Ishikawa (cell line): ENCODE measurements at regions not wholly inside any gene's neighbourhood (a gene's known extent, or its start where the extent isn't known, plus 50 kb on each side); places are given as distances from the start of the nearest gene placed in this dataset.

Experiments used
- CEBPB ChIP-seq: IDR thresholded peaks from 2 replicates; pipeline ENCODE4 v1.6.1; 2012
- CREB1 ChIP-seq: IDR thresholded peaks from 2 replicates; pipeline ENCODE4 v1.6.1; 2012; ENCODE audit warnings: low read depth
- EGR1 ChIP-seq: IDR thresholded peaks from 2 replicates; pipeline ENCODE4 v1.6.1; 2012
- EP300 ChIP-seq: IDR thresholded peaks from 2 replicates; pipeline ENCODE4 v1.6.1; 2012; ENCODE audit warnings: borderline replicate concordance
- FOXM1 ChIP-seq: IDR thresholded peaks from 2 replicates; pipeline ENCODE4 v1.6.1; 2012; ENCODE audit warnings: low read depth, borderline replicate concordance
- NFIC ChIP-seq: IDR thresholded peaks from 2 replicates; pipeline ENCODE4 v1.6.1; 2012
- RAD21 ChIP-seq: IDR thresholded peaks from 2 replicates; pipeline ENCODE4 v1.6.1; 2012; ENCODE audit warnings: low read depth
- TAF1 ChIP-seq: IDR thresholded peaks from 2 replicates; pipeline ENCODE4 v1.6.1; 2012; ENCODE audit warnings: low read depth, mild to moderate bottlenecking
- TCF12 ChIP-seq: IDR thresholded peaks from 2 replicates; pipeline ENCODE4 v1.6.1; 2012; ENCODE audit warnings: low read depth
- TEAD4 ChIP-seq: IDR thresholded peaks from 2 replicates; pipeline ENCODE4 v1.6.1; 2012
- YY1 ChIP-seq: IDR thresholded peaks from 2 replicates; pipeline ENCODE4 v1.6.1; 2012; ENCODE audit warnings: low read depth
- ZBTB7A ChIP-seq: IDR thresholded peaks from 2 replicates; pipeline ENCODE4 v1.6.1; 2012; ENCODE audit warnings: low read depth
- TF ChIP-seq, protein P1 (sequence below): IDR thresholded peaks from 2 replicates; pipeline ENCODE4 v1.6.1; 2012; ENCODE audit warnings: low read depth, mild to moderate bottlenecking
- TF ChIP-seq, protein P2 (sequence below): IDR thresholded peaks from 2 replicates; pipeline ENCODE4 v1.6.1; 2012

DNA sequence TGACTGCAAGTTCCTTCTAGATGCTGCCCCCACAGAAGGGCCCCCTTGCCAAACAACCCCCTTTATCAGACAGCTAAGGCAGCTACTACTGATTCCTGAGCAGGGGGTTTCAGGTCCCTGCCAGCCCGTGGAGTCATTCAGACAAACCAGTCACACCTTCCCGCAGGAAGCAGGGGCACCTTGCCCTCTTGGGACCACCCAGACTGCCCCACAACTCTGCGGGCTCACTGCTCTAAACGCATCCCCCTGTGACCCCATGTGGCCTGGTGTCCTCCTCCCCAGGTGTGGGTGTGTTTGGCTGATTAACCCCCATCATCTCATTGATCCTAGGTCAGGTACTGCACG is 298.9 kb downstream of the TCERG1L start:
- TF ChIP-seq RAD21 = no peak
- no peak for TF ChIP-seq CEBPB
- no peak for TF ChIP-seq ZBTB7A
- TF ChIP-seq, protein P1, sequence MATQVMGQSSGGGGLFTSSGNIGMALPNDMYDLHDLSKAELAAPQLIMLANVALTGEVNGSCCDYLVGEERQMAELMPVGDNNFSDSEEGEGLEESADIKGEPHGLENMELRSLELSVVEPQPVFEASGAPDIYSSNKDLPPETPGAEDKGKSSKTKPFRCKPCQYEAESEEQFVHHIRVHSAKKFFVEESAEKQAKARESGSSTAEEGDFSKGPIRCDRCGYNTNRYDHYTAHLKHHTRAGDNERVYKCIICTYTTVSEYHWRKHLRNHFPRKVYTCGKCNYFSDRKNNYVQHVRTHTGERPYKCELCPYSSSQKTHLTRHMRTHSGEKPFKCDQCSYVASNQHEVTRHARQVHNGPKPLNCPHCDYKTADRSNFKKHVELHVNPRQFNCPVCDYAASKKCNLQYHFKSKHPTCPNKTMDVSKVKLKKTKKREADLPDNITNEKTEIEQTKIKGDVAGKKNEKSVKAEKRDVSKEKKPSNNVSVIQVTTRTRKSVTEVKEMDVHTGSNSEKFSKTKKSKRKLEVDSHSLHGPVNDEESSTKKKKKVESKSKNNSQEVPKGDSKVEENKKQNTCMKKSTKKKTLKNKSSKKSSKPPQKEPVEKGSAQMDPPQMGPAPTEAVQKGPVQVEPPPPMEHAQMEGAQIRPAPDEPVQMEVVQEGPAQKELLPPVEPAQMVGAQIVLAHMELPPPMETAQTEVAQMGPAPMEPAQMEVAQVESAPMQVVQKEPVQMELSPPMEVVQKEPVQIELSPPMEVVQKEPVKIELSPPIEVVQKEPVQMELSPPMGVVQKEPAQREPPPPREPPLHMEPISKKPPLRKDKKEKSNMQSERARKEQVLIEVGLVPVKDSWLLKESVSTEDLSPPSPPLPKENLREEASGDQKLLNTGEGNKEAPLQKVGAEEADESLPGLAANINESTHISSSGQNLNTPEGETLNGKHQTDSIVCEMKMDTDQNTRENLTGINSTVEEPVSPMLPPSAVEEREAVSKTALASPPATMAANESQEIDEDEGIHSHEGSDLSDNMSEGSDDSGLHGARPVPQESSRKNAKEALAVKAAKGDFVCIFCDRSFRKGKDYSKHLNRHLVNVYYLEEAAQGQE = no peak
- no peak for TF ChIP-seq EGR1
- TF ChIP-seq NFIC = no peak
- TF ChIP-seq TEAD4 = no peak
- no peak for TF ChIP-seq CREB1
- no peak for TF ChIP-seq TAF1
- no peak for TF ChIP-seq EP300
- TF ChIP-seq YY1 = no peak
- TF ChIP-seq, protein P2, sequence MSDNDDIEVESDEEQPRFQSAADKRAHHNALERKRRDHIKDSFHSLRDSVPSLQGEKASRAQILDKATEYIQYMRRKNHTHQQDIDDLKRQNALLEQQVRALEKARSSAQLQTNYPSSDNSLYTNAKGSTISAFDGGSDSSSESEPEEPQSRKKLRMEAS = no peak
- TF ChIP-seq FOXM1 = no peak
- TF ChIP-seq TCF12 = no peak
